Loucy (cell line): ENCODE measurements at regions not wholly inside any gene's neighbourhood (a gene's known extent, or its start where the extent isn't known, plus 50 kb on each side); places are given as distances from the start of the nearest gene placed in this dataset.

Experiments used
- EZH2phosphoT487 ChIP-seq: fragments of 200-600 bp; IDR thresholded peaks from 2 replicates; pipeline ENCODE4 v1.6.1; 2018; ENCODE audit warnings: antibody characterized with exemption, mild to moderate bottlenecking, moderate library complexity, borderline replicate concordance
- TF ChIP-seq, protein P1 (sequence below): fragments of 200-600 bp; sonication (generic); conservative IDR thresholded peaks from 2 replicates; pipeline ENCODE4 v1.5.1; 2014; ENCODE audit warnings: mild to moderate bottlenecking, antibody characterized with exemption, low read length

- TF ChIP-seq, protein P1, sequence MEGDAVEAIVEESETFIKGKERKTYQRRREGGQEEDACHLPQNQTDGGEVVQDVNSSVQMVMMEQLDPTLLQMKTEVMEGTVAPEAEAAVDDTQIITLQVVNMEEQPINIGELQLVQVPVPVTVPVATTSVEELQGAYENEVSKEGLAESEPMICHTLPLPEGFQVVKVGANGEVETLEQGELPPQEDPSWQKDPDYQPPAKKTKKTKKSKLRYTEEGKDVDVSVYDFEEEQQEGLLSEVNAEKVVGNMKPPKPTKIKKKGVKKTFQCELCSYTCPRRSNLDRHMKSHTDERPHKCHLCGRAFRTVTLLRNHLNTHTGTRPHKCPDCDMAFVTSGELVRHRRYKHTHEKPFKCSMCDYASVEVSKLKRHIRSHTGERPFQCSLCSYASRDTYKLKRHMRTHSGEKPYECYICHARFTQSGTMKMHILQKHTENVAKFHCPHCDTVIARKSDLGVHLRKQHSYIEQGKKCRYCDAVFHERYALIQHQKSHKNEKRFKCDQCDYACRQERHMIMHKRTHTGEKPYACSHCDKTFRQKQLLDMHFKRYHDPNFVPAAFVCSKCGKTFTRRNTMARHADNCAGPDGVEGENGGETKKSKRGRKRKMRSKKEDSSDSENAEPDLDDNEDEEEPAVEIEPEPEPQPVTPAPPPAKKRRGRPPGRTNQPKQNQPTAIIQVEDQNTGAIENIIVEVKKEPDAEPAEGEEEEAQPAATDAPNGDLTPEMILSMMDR = no peak
- no peak for TF ChIP-seq EZH2phosphoT487
Observed at GRCh38 chr4:1470393-1470670, 64.1 kb upstream of the NKX1-1 start.
